Stomach (tissue), 8 donors: ENCODE measurements at regions not wholly inside any gene's neighbourhood (a gene's known extent, or its start where the extent isn't known, plus 50 kb on each side); places are given as distances from the start of the nearest gene placed in this dataset.

Experiments
- DNase-seq, 2 donors: peaks; one replicate each; pipeline versions ENCODE4 v3.0.0 to v3.0.0-alpha.2; 2013 to 2019
- H3K27ac ChIP-seq, 5 donors: fragments of 200-600 bp in 4 of 5; sonication (generic) in 4 of 5; one replicate each; pipeline ENCODE4 v1.5.1; 2013 to 2019; ENCODE audit warnings: mild to moderate bottlenecking in 1 of 5, moderate library complexity in 1 of 5
- H3K27me3 ChIP-seq, 3 donors: fragments of 200-600 bp; sonication (generic); one replicate each; pipeline ENCODE4 v1.5.1; 2017 to 2019; ENCODE audit warnings: mixed run types in 1 of 3
- H3K36me3 ChIP-seq, 4 donors: fragments of 200-600 bp; sonication (generic); 1 replicate in 3 of 4; 2 replicates in 1 of 4; pipeline ENCODE4 v1.5.1; 2016 to 2019
- H3K4me1 ChIP-seq, 4 donors: fragments of 200-600 bp; sonication (generic); one replicate each; pipeline ENCODE4 v1.5.1; 2016 to 2019
- H3K4me3 ChIP-seq, 4 donors: fragments of 200-600 bp; sonication (generic) in 3 of 4; one replicate each; pipeline ENCODE4 v1.5.1; 2016 to 2019; ENCODE audit warnings: mild to moderate bottlenecking in 1 of 4
- H3K9me3 ChIP-seq, 4 donors: fragments of 200-600 bp; sonication (generic); one replicate each; pipeline ENCODE4 v1.5.1; 2016 to 2019
- EP300 ChIP-seq: sonication (generic); formaldehyde crosslinking; IDR thresholded peaks from one replicate; pipeline ENCODE4 v1.6.1; 2017; ENCODE audit warnings: antibody characterized with exemption
- POLR2A ChIP-seq, 4 donors: fragments of 450-650 bp; IDR thresholded peaks; one replicate each; pipeline ENCODE4 v1.6.1; 2016; ENCODE audit warnings: antibody characterized with exemption in 4 of 4, control low read depth in 2 of 4, mild to moderate bottlenecking in 1 of 4, moderate library complexity in 1 of 4
- POLR2AphosphoS5 ChIP-seq, 3 donors: sonication (generic); formaldehyde crosslinking; IDR thresholded peaks; one replicate each; pipeline ENCODE4 v1.6.1; 2016; ENCODE audit warnings: antibody characterized with exemption in 3 of 3
- WGBS, 5 donors: extraction: QIAGEN DNeasy Blood & Tissue Kit in 3 of 5; methylation state at CpG; one replicate each; pipeline versions ENCODE4 v1.1.5 to v1.1.7; 2013 to 2018; 5-methylcytosine and 5-hydroxymethylcytosine counted together
- intact Hi-C: fragments of 100-400 bp; cut with DNase I; formaldehyde crosslinking; loops from one replicate; pipeline ENCODE4 v1.15.1; 2023; ENCODE audit warnings: low total_unique reads
- TF ChIP-seq, protein P1 (sequence below), 7 experiments: fragments of 450-650 bp in 4 of 7; fragments of 200-600 bp in 3 of 7; sonication (generic) in 3 of 7; IDR thresholded peaks; one replicate each; pipeline ENCODE4 v1.5.1; 2016 to 2019; ENCODE audit warnings: antibody characterized with exemption in 7 of 7, control low read depth in 2 of 7, mild to moderate bottlenecking in 1 of 7
- donor health status: healthy with polysubstance abuse.
- donor health status: Bipolar disorder and iron deficiency.
- donor health status: healthy.

DNA sequence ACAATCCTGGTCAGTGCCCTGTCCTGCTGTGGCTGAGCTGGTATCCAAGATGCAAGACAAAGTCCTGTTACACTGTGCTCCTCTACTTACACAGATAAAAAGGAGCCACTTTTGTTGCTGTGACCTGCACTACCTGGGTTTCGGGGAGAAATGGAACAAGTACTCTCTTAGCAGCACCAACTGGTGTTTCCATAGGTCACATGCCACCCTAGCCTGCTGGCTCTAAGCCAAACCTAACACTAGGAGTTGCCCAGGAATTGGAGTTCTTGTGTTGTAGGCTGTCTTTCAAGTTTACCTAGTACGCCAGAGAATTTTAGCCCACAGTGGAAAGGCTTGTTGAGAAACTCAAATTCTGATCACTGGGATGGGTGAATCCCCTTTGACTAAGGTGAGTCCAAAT, 727.4 kb downstream of the FAM133A start:
- no peak overlapping the region for H3K27ac ChIP-seq
- no peaks in the 10 kb centered on the region for H3K36me3 ChIP-seq
- H3K4me1 ChIP-seq = no peaks in the 10 kb centered on the region
- TF ChIP-seq POLR2AphosphoS5 (IDR thresholded peaks at IDR 0.05) (no peak), POLR2A (IDR thresholded peaks at IDR 0.05) (no peak), EP300 (no peak)
- TF ChIP-seq, protein P1, sequence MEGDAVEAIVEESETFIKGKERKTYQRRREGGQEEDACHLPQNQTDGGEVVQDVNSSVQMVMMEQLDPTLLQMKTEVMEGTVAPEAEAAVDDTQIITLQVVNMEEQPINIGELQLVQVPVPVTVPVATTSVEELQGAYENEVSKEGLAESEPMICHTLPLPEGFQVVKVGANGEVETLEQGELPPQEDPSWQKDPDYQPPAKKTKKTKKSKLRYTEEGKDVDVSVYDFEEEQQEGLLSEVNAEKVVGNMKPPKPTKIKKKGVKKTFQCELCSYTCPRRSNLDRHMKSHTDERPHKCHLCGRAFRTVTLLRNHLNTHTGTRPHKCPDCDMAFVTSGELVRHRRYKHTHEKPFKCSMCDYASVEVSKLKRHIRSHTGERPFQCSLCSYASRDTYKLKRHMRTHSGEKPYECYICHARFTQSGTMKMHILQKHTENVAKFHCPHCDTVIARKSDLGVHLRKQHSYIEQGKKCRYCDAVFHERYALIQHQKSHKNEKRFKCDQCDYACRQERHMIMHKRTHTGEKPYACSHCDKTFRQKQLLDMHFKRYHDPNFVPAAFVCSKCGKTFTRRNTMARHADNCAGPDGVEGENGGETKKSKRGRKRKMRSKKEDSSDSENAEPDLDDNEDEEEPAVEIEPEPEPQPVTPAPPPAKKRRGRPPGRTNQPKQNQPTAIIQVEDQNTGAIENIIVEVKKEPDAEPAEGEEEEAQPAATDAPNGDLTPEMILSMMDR (IDR thresholded peaks at IDR 0.05) = no peak
- intact Hi-C loops = no loop called here
- H3K9me3 ChIP-seq = no peaks in the 10 kb centered on the region
- H3K27me3 ChIP-seq = no peaks in the 10 kb centered on the region
- peak; percentile 26 to 31 for DNase-seq
- H3K4me3 ChIP-seq = no peak overlapping the region
- 26 to 78% (median 57%) methylated on average over 2 of the region's 2 CpGs for WGBS, 5 donors

DNA sequence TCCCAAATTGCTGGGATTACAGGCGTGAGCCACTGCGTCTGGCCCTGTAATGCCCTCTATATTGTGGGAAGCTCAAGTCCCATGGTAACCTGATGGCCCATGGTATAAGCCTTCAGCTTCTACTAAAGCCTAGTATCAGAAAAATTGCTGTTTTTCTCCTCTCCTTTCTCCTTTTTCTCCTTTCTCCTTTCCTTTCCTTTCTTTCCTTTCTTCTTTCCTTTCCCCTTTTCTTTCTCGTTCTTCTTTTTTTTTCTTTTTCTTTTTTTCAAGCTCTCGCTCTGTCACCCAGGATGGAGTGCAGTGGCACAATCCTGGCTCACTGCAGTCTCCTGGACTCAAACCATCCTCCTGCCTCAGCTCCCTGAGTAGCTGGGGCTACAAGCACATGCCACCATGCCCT, 740.7 kb downstream of the FAM133A start:
- 79 to 93% (median 91%) methylated on average over 4 of the region's 4 CpGs for WGBS, 5 donors
- TF ChIP-seq POLR2A (IDR thresholded peaks at IDR 0.05) = no peak
- no peak for TF ChIP-seq EP300
- TF ChIP-seq, protein P1 (IDR thresholded peaks at IDR 0.05) = no peak
- TF ChIP-seq POLR2AphosphoS5 (IDR thresholded peaks at IDR 0.05) = no peak
- Histone ChIP-seq H3K27me3 (no peaks in the 10 kb centered on the region), H3K27ac (no peak overlapping the region), H3K4me1 (no peaks in the 10 kb centered on the region), H3K36me3 (no peaks in the 10 kb centered on the region), H3K4me3 (no peak overlapping the region), H3K9me3 (no peaks in the 10 kb centered on the region)
- intact Hi-C loops = no loop called here
- no peak for DNase-seq

DNA sequence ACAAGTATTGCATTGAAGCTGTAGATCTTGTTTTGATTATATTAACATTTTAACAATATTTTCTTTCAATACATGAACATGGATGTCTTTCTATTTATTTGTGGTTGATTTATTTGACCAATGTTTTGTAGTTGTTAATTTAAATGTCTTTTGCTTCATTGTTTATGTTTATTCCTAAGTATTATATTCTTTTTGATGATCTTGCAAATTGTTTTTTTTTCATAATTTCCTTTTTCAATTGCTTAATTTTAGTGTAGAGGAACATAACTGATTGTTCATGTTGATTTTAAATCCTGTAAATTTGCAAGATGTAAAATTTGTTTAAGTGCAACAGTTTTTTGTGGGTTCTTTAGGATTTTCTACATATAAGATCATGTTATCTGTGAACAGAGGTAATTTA, 744.1 kb downstream of the FAM133A start:
- Histone ChIP-seq H3K27ac (no peak overlapping the region), H3K36me3 (no peaks in the 10 kb centered on the region), H3K27me3 (no peaks in the 10 kb centered on the region), H3K4me1 (no peaks in the 10 kb centered on the region), H3K9me3 (no peaks in the 10 kb centered on the region), H3K4me3 (no peak overlapping the region)
- intact Hi-C loops = no loop called here
- no peak for DNase-seq
- TF ChIP-seq EP300 (no peak), POLR2AphosphoS5 (IDR thresholded peaks at IDR 0.05) (no peak), POLR2A (IDR thresholded peaks at IDR 0.05) (no peak)
- TF ChIP-seq, protein P1 (IDR thresholded peaks at IDR 0.05) = no peak

DNA sequence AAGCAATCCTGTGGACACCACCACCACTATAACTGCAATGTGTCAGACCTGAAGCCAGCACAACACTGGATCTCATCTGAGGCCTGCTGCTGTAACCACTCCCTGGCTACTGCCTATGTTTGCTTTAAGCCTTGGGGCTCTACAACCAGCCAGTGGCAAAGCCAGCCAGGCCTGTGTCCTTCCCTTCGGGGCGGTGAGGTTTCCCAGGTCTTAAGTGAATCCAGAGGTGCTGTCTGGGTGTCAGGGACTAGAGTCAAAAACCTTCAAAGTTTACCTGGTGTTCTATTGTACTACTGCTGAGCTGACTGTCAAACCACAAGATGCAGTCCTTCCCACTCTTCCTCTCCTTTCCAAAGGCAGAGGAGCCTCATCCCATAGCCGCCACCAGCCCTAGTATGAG, 750.5 kb downstream of the FAM133A start:
- intact Hi-C loops = no loop called here
- WGBS, 5 donors = 79 to 92% (median 90%) methylated on average over 2 to 3 of the region's 3 CpGs
- Histone ChIP-seq H3K27ac (no peak overlapping the region), H3K36me3 (no peaks in the 10 kb centered on the region), H3K4me3 (no peak overlapping the region), H3K27me3 (peaks cover 0 to 4% (median 0%) of the 10 kb centered on the region in 3 donors), H3K9me3 (no peaks in the 10 kb centered on the region), H3K4me1 (no peaks in the 10 kb centered on the region)
- TF ChIP-seq EP300 = no peak
- TF ChIP-seq, protein P1 (IDR thresholded peaks at IDR 0.05) = no peak
- TF ChIP-seq POLR2A (IDR thresholded peaks at IDR 0.05) = no peak
- DNase-seq = no peak
